Heart right ventricle (tissue), 16 donors: ENCODE measurements at regions not wholly inside any gene's neighbourhood (a gene's known extent, or its start where the extent isn't known, plus 50 kb on each side); places are given as distances from the start of the nearest gene placed in this dataset.

Experiments
- ATAC-seq, 8 donors: fragments of 200-7000 bp; cut with Tn5 transposase; one replicate each; pipeline ENCODE4 v1.9.1; 2020; ENCODE audit warnings: mild to moderate bottlenecking in 8 of 8, moderate library complexity in 8 of 8, moderate number of reproducible peaks in 1 of 8
- DNase-seq, 2 donors: peaks; one replicate each; pipeline ENCODE4 v3.0.0-alpha.2; 2020
- H3K27ac ChIP-seq, 10 donors: fragments of 200-600 bp; sonication (generic) in 2 of 10; one replicate each; pipeline versions ENCODE4 v1.5.0 to v1.8.0; 2020 to 2022; ENCODE audit warnings: mild to moderate bottlenecking in 3 of 10
- H3K27me3 ChIP-seq, 7 donors: fragments of 200-600 bp; one replicate each; pipeline ENCODE4 v1.8.0; 2021 to 2022; ENCODE audit warnings: mild to moderate bottlenecking in 2 of 7
- H3K36me3 ChIP-seq, 9 donors: fragments of 200-600 bp; sonication (generic) in 1 of 9; one replicate each; pipeline versions ENCODE4 v1.5.0 to v1.8.0; 2020 to 2022; ENCODE audit warnings: mild to moderate bottlenecking in 2 of 9
- H3K4me1 ChIP-seq, 9 donors: fragments of 200-600 bp; sonication (generic) in 1 of 9; one replicate each; pipeline versions ENCODE4 v1.5.0 to v1.8.0; 2020 to 2022; ENCODE audit warnings: mild to moderate bottlenecking in 4 of 9
- H3K4me3 ChIP-seq, 10 donors: fragments of 200-600 bp; sonication (generic) in 2 of 10; one replicate each; pipeline versions ENCODE4 v1.5.0 to v1.8.0; 2020 to 2022; ENCODE audit warnings: mild to moderate bottlenecking in 7 of 10, moderate library complexity in 2 of 10
- H3K9me3 ChIP-seq, 11 donors: fragments of 200-600 bp in 10 of 11; sonication (generic) in 2 of 11; one replicate each; pipeline versions ENCODE4 v1.5.0 to v1.8.0; 2013 to 2022; ENCODE audit warnings: mild to moderate bottlenecking in 2 of 11, control low read depth in 1 of 11, moderate library complexity in 1 of 11
- WGBS, 2 donors: extraction: QIAGEN DNeasy Blood & Tissue Kit; methylation state at CpG; one replicate each; pipeline ENCODE4 v1.1.7; 2013; ENCODE audit warnings: inconsistent platforms in 1 of 2; 5-methylcytosine and 5-hydroxymethylcytosine counted together
- intact Hi-C, 10 donors: fragments of 100-400 bp; cut with DNase I; formaldehyde crosslinking; loops; one replicate each; pipeline versions ENCODE4 v1.11.1 to v1.14.2; 2022
- TF ChIP-seq, protein P1 (sequence below), 9 donors: fragments of 200-600 bp; sonication (generic) in 2 of 9; IDR thresholded peaks; one replicate each; pipeline versions ENCODE4 v1.5.0 to v1.8.0; 2021 to 2022; ENCODE audit warnings: antibody characterized with exemption in 9 of 9, mild to moderate bottlenecking in 5 of 9, moderate library complexity in 1 of 9
- donor health status: Arrhythmogenic right ventricular cardiomyopathy.
- donor health status: ischemic (EF 13 %, LVEDD 7.1; RV severe dilation, severe dysfunction).
- donor health status: healthy with polysubstance abuse.
- donor health status: DM: no; HTN: yes; CAD: no.
- donor health status: DM: no; HTN: no; CAD: no.
- donor health status: ischemic (EF 25% LVEDD 6.9; RV normal size, moderate dysfunction).
- donor health status: ischemic (EF 25% LVEDD 5.7; RV mildly dilated, moderate dysfunction).
- donor health status: healthy.
- donor health status: DM: yes; HTN: yes; CAD: no.
- donor health status: Ischemic cardiomyopathy.
- donor health status: ischemic (EF 35%, LVEDD 5.7; RV mildly dilated, moderate dysfunction).
- donor health status: nonischemic (EF 11% LVEDD 7.7; RV severe dilation, severe dysfunction).
- donor health status: DM: yes; HTN: yes; CAD: no.
- donor health status: PGD.
- donor health status: ischemic (EF 29% LVEDD 5.4; RV normal size, mild dysfunction).
- donor health status: nonischemic (EF 23%, LVEDD 6.1; RV moderate dilation, normal function).

DNA sequence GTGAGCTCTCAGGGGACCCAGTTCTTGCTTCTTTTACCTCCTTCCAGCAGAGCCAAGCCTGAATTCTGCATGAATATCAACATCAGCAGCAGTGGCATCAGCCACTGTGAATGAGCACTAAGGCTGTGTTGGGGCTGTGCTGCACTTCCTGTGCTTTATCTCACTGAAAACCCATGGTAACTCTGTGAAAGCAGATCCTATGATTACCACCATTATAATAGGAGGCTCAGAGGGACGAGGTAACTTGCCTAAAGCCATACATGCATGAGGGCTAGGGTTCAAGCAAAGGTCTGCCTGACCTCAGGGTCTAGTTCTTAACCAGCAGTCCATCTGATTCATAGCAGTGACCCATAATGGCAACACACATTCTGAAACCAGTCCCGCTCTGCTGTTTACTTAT is 60.5 kb upstream of the RAPGEF1 start:
- Histone ChIP-seq H3K36me3 (no peaks in the 10 kb centered on the region), H3K4me1 (no peaks in the 10 kb centered on the region), H3K4me3 (no peak overlapping the region), H3K27ac (no peak overlapping the region), H3K9me3 (no peaks in the 10 kb centered on the region), H3K27me3 (peaks cover 0 to 38% (median 26%) of the 10 kb centered on the region in 7 donors)
- 55 to 70% methylated on average over 2 of the region's 2 CpGs for WGBS, 2 donors
- ATAC-seq, result no peak
- DNase-seq, result no peak
- intact Hi-C loops, result no loop called here
- TF ChIP-seq, protein P1, sequence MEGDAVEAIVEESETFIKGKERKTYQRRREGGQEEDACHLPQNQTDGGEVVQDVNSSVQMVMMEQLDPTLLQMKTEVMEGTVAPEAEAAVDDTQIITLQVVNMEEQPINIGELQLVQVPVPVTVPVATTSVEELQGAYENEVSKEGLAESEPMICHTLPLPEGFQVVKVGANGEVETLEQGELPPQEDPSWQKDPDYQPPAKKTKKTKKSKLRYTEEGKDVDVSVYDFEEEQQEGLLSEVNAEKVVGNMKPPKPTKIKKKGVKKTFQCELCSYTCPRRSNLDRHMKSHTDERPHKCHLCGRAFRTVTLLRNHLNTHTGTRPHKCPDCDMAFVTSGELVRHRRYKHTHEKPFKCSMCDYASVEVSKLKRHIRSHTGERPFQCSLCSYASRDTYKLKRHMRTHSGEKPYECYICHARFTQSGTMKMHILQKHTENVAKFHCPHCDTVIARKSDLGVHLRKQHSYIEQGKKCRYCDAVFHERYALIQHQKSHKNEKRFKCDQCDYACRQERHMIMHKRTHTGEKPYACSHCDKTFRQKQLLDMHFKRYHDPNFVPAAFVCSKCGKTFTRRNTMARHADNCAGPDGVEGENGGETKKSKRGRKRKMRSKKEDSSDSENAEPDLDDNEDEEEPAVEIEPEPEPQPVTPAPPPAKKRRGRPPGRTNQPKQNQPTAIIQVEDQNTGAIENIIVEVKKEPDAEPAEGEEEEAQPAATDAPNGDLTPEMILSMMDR (IDR thresholded peaks at IDR 0.05), result no peak

DNA sequence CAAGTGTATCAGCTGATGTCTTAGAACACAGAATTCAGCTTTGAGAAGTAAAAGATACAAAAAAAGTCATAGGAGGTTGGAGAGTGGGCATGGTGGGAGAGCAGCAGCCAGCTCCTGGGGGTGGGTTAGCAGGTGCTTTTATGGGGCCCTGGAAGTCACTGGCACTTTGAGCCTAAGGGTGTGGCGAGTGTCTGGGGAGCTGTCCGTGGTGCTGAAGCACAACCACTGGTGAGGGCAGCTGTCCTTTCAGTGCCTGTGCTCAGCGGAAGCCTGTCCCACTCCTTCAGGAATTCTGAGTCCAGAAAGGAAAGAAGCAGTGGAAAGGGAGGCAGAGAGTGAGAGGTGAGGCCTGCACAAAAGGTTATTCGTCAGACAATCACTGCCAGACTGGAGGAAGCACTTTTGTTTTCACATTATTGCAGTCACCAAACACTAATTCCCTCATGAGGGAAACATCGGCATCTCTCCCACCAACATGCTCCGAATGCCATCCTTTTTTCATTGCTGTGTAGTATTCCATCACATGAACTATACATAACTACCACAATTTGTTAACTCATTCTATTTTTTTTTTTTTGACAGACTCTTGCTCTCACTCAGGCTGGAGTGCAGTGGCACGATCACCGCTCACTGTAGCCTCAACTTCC is 59.4 kb upstream of the RAPGEF1 start:
- Histone ChIP-seq H3K9me3 (no peaks in the 10 kb centered on the region), H3K4me1 (no peaks in the 10 kb centered on the region), H3K4me3 (no peak overlapping the region), H3K27ac (no peak overlapping the region), H3K36me3 (no peaks in the 10 kb centered on the region), H3K27me3 (peaks cover 0 to 29% (median 21%) of the 10 kb centered on the region in 7 donors)
- TF ChIP-seq, protein P1 (IDR thresholded peaks at IDR 0.05), result no peak
- 51% methylated on average over 8 of the region's 8 CpGs for WGBS, 2 donors
- DNase-seq (peak; percentile 48 to 54), ATAC-seq (peak in 5 of 8 donors; percentile 43 to 72 (median 64))
- intact Hi-C loops, result no loop called here

DNA sequence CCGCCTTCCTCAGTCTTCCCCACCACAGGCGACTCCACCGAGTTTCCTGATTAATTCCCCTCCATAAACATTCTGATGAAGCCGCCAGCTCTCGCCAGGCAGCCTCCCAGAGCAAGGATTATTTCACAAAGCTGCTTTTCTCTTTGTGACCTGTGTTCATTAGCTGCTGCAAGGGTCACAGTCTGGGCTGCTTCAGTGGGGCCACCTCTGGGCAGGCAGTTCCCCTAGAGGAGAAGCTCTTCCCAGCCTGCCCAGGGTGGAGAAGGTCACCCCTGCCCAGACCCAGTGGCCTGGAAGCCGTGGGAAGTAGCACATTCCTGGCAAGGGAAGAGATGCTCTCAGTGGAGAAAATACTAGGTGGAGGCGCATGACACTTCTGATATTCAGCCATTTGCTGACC is 58.4 kb upstream of the RAPGEF1 start:
- no peak for ATAC-seq
- intact Hi-C loops, result no loop called here

DNA sequence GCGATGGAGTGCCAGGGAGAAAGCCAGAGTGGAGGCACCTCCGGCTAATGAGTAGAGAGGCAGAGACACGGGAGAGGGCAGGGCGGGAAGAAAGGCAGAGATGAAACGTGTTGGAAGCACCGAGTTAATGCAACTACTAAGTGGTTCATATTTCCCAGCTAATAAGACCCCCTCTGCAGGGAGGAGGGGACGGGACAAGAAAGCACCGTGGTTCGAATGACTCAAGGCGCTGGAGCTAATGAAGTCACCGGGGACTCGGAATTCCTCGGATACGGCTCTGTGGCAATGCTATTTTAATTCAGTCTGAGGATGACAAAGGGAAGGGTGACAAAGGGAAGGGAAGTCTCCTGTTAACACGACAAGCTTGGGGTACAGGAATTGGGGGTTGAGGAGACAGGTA is 54.5 kb upstream of the RAPGEF1 start:
- WGBS, 2 donors, result 64 to 66% methylated on average over 15 of the region's 15 CpGs

More for the DNA sequence above, 58.4 kb upstream of the RAPGEF1 start:
- no peak overlapping the region for H3K27ac ChIP-seq
- TF ChIP-seq, protein P1 (IDR thresholded peaks at IDR 0.05), result no peak
- peaks cover 0 to 27% (median 23%) of the 10 kb centered on the region in 7 donors for H3K27me3 ChIP-seq
- H3K4me1 ChIP-seq, result no peaks in the 10 kb centered on the region
- no peaks in the 10 kb centered on the region for H3K36me3 ChIP-seq
- no peak for DNase-seq
- H3K9me3 ChIP-seq, result no peaks in the 10 kb centered on the region
- no peak overlapping the region for H3K4me3 ChIP-seq
- WGBS, 2 donors, result 53 to 58% methylated on average over 7 of the region's 7 CpGs

More for the DNA sequence above, 54.5 kb upstream of the RAPGEF1 start:
- Histone ChIP-seq H3K9me3 (peaks cover 0 to 5% (median 0%) of the 10 kb centered on the region in 11 donors), H3K27ac (no peak overlapping the region), H3K36me3 (no peaks in the 10 kb centered on the region), H3K4me1 (no peaks in the 10 kb centered on the region), H3K27me3 (peaks cover 0 to 26% (median 17%) of the 10 kb centered on the region in 7 donors), H3K4me3 (no peak overlapping the region)
- no peak for ATAC-seq
- intact Hi-C loops, result loop anchor here in 1 of 10 donors (5.0 kb wide), 1 partner anchor 987 kb away; no protein-coding TSS in a partner anchor
- DNase-seq, result no peak
- TF ChIP-seq, protein P1 (IDR thresholded peaks at IDR 0.05), result no peak
